H1 (cell line): ENCODE measurements at regions not wholly inside any gene's neighbourhood (a gene's known extent, or its start where the extent isn't known, plus 50 kb on each side); places are given as distances from the start of the nearest gene placed in this dataset.

ENCODE experiments used
- CTCF ChIA-PET: fragments of 300-600 bp; sonication (Branson Sonifier 250); formaldehyde crosslinking; loops from one replicate; lab custom pipeline; 2021; ENCODE audit not compliant: partially characterized antibody; lab: Charles Lee
- POLR2A ChIA-PET: fragments of 300-600 bp; sonication (Branson Sonifier 250); formaldehyde crosslinking; loops from one replicate; lab custom pipeline; 2021; ENCODE audit warnings: inconsistent platforms; ENCODE audit not compliant: partially characterized antibody; lab: Charles Lee
- DNase-seq, 2 experiments: peaks; one replicate each; pipeline versions ENCODE4 v3.0.0 to v3.0.0-alpha.2; 2010 to 2022; ENCODE audit warnings: low spot score in 2 of 2, low read depth in 1 of 2, mixed read lengths in 1 of 2
- FAIRE-seq: peaks from 2 replicates; lab custom pipeline; 2011; peaks lifted over from hg19 to GRCh38; lab: Jason Lieb, UNC
- H2AFZ ChIP-seq: 2 replicates; pipeline ENCODE4 v1.8.1; 2012; ENCODE audit warnings: low read length, inconsistent platforms
- H2AK5ac ChIP-seq: 2 replicates; pipeline ENCODE4 v1.6.1; 2013; ENCODE audit warnings: low read depth, low read length
- H2BK120ac ChIP-seq: replicated peaks from 2 replicates; pipeline ENCODE3; 2013; ENCODE audit warnings: low read depth, low read length, inconsistent platforms
- H2BK12ac ChIP-seq: 2 replicates; pipeline ENCODE4 v1.6.1; 2013; ENCODE audit warnings: low read depth, low read length
- H2BK15ac ChIP-seq: 2 replicates; pipeline ENCODE4 v1.6.1; 2013; ENCODE audit warnings: low read length
- H2BK20ac ChIP-seq: 2 replicates; pipeline ENCODE4 v1.6.1; 2013; ENCODE audit warnings: low read length
- H2BK5ac ChIP-seq: 2 replicates; pipeline ENCODE4 v1.6.1; 2013; ENCODE audit warnings: low read depth, low read length
- H3K14ac ChIP-seq: 2 replicates; pipeline ENCODE4 v1.6.1; 2013; ENCODE audit warnings: inconsistent platforms; ENCODE audit not compliant: insufficient read length
- H3K18ac ChIP-seq: 2 replicates; pipeline ENCODE4 v1.6.1; 2013; ENCODE audit warnings: low read length; ENCODE audit errors: extremely low read depth
- H3K23ac ChIP-seq: 2 replicates; pipeline ENCODE4 v1.6.1; 2013; ENCODE audit warnings: inconsistent platforms; ENCODE audit not compliant: insufficient read length
- H3K23me2 ChIP-seq: 2 replicates; pipeline ENCODE4 v1.6.1; 2013; ENCODE audit warnings: low read depth, low read length
- H3K27ac ChIP-seq: 2 replicates; pipeline ENCODE4 v1.6.1; 2011; ENCODE audit warnings: low read depth, low read length, inconsistent platforms
- H3K27me3 ChIP-seq, 4 experiments: replicated peaks in 1 of 4; 1 replicate in 1 of 4; 2 replicates in 3 of 4; pipeline versions ENCODE4 v1.6.1 to v1.8.1; 2011 to 2013; ENCODE audit warnings: low read length in 3 of 4, mild to moderate bottlenecking in 3 of 4, inconsistent platforms in 2 of 4, mixed read lengths in 2 of 4, moderate library complexity in 1 of 4; ENCODE audit not compliant: control insufficient read depth in 3 of 4, insufficient read depth in 3 of 4; ENCODE audit errors: extremely low read depth in 1 of 4
- H3K36me3 ChIP-seq, 4 experiments: 2 replicates each; pipeline versions ENCODE4 v1.6.1 to v1.8.1; 2011 to 2013; ENCODE audit warnings: mild to moderate bottlenecking in 4 of 4, low read length in 3 of 4, moderate library complexity in 2 of 4, control low read depth in 1 of 4, inconsistent platforms in 1 of 4; ENCODE audit not compliant: insufficient read depth in 4 of 4, control insufficient read depth in 2 of 4
- H3K4ac ChIP-seq: replicated peaks from 2 replicates; pipeline ENCODE3; 2013; ENCODE audit warnings: low read length, low read depth, mixed read lengths, inconsistent platforms; ENCODE audit not compliant: insufficient read length
- H3K4me1 ChIP-seq, 4 experiments: replicated peaks in 1 of 4; 1 replicate in 1 of 4; 2 replicates in 3 of 4; pipeline versions ENCODE4 v1.6.1 to v1.8.1; 2011 to 2013; ENCODE audit warnings: low read length in 3 of 4, inconsistent platforms in 2 of 4, mixed read lengths in 1 of 4; ENCODE audit not compliant: insufficient read depth in 4 of 4, control insufficient read depth in 3 of 4
- H3K4me2 ChIP-seq, 2 experiments: 2 replicates each; pipeline versions ENCODE4 v1.6.1 to v1.8.1; 2011 to 2013; ENCODE audit warnings: low read depth in 2 of 2, low read length in 2 of 2, control low read depth in 1 of 2, inconsistent platforms in 1 of 2, mild to moderate bottlenecking in 1 of 2; ENCODE audit not compliant: insufficient read depth in 1 of 2
- H3K4me3 ChIP-seq, 4 experiments: fragments of 200-600, 300-600 bp in 1 of 4; sonication (generic), shearing (Covaris generic), sonication (Bioruptor Twin) in 1 of 4; 2 replicates each; pipeline versions ENCODE4 v1.5.1 to v1.8.1; 2011 to 2016; ENCODE audit warnings: low read length in 4 of 4, low read depth in 3 of 4, control low read depth in 2 of 4, inconsistent platforms in 2 of 4, mild to moderate bottlenecking in 2 of 4, mixed read lengths in 1 of 4, moderate library complexity in 1 of 4; ENCODE audit not compliant: insufficient read depth in 2 of 4; ENCODE audit errors: extremely low read depth in 1 of 4
- H3K56ac ChIP-seq: replicated peaks from 2 replicates; pipeline ENCODE3; 2013; ENCODE audit warnings: low read depth, mild to moderate bottlenecking, mixed read lengths, low read length, inconsistent platforms; ENCODE audit not compliant: insufficient read length
- H3K79me1 ChIP-seq: 2 replicates; pipeline ENCODE4 v1.6.1; 2013; ENCODE audit warnings: low read depth, low read length, control low read depth
- H3K79me2 ChIP-seq, 2 experiments: 2 replicates each; pipeline versions ENCODE4 v1.6.1 to v1.8.1; 2012 to 2013; ENCODE audit warnings: low read length in 2 of 2, mild to moderate bottlenecking in 2 of 2, inconsistent platforms in 1 of 2; ENCODE audit not compliant: insufficient read depth in 2 of 2, control insufficient read depth in 1 of 2
- H3K9ac ChIP-seq, 4 experiments: replicated peaks in 1 of 4; 1 replicate in 1 of 4; 2 replicates in 3 of 4; pipeline versions ENCODE4 v1.6.1 to v1.8.1; 2011 to 2013; ENCODE audit warnings: low read depth in 3 of 4, low read length in 3 of 4, control low read depth in 2 of 4, mild to moderate bottlenecking in 2 of 4, moderate library complexity in 2 of 4, inconsistent platforms in 1 of 4; ENCODE audit errors: extremely low read depth in 1 of 4
- H3K9me3 ChIP-seq, 2 experiments: 2 replicates each; pipeline versions ENCODE4 v1.6.1 to v1.8.1; 2012 to 2013; ENCODE audit warnings: mild to moderate bottlenecking in 2 of 2, moderate library complexity in 2 of 2, control low read depth in 1 of 2, inconsistent platforms in 1 of 2, low read depth in 1 of 2, low read length in 1 of 2, mixed read lengths in 1 of 2; ENCODE audit not compliant: insufficient read depth in 2 of 2
- H4K20me1 ChIP-seq, 2 experiments: replicated peaks in 1 of 2; 2 replicates each; pipeline versions ENCODE3 to v1.8.1; 2011 to 2013; ENCODE audit warnings: inconsistent platforms in 2 of 2, low read length in 2 of 2, mild to moderate bottlenecking in 1 of 2; ENCODE audit not compliant: insufficient read depth in 2 of 2, control insufficient read depth in 1 of 2
- H4K5ac ChIP-seq: 2 replicates; pipeline ENCODE4 v1.6.1; 2013; ENCODE audit warnings: low read length, low read depth, mixed read lengths, inconsistent platforms; ENCODE audit not compliant: insufficient read length
- H4K8ac ChIP-seq: 2 replicates; pipeline ENCODE4 v1.8.0; 2013; ENCODE audit warnings: mild to moderate bottlenecking, moderate library complexity, low read length, inconsistent platforms; ENCODE audit not compliant: insufficient read depth; ENCODE audit errors: extremely low read depth
- H4K91ac ChIP-seq: replicated peaks from 2 replicates; pipeline ENCODE3; 2013; ENCODE audit warnings: low read length, mixed read lengths, inconsistent platforms; ENCODE audit not compliant: insufficient read length
- JUND ChIP-seq: IDR thresholded peaks from 2 replicates; pipeline ENCODE4 v1.6.1; 2011; ENCODE audit warnings: mild to moderate bottlenecking, improper control_type of control experiment, low read length
- MAX ChIP-seq: IDR thresholded peaks from 2 replicates; pipeline ENCODE4 v1.6.1; 2012; ENCODE audit warnings: inconsistent platforms

DNA sequence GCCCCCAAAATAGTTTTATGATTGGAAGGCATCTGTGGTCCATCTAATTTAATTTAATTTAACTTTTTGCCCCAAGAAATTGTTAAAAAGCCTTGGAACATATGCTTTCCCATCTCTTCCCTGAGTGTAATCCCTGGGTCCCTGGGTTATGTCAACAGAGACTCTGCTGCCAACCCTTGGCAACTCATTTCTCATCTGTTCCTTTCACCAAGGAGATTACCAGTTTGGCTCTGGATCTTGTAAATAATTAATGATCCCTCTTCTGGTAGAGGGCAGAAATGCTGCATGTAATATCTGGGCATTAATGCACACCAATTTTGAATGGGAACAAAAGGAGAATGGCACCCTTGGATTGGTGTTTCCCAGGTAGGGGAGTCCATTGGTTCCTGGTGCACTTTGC is 514.2 kb downstream of the CCSER2 start:
- H4K20me1 ChIP-seq = no peaks in the 10 kb centered on the region
- ChIA-PET POLR2A (no interaction called here), CTCF (no interaction called here)
- TF ChIP-seq JUND = no peak
- no peak for TF ChIP-seq MAX
- no peaks in the 10 kb centered on the region for H3K9me3 ChIP-seq
- no peak overlapping the region for H2AFZ ChIP-seq
- H2BK15ac ChIP-seq = no peak overlapping the region
- H2AK5ac ChIP-seq = no peak overlapping the region
- H2BK20ac ChIP-seq = no peak overlapping the region
- no peak overlapping the region for H2BK12ac ChIP-seq
- H3K14ac ChIP-seq = no peak overlapping the region
- no peak overlapping the region for H3K4me2 ChIP-seq
- FAIRE-seq = no peak
- no peak overlapping the region for H3K27ac ChIP-seq
- H2BK5ac ChIP-seq = no peak overlapping the region
- no peak overlapping the region for H3K4me3 ChIP-seq
- no peak overlapping the region for H3K23ac ChIP-seq
- no peak overlapping the region for H3K4ac ChIP-seq
- H3K27me3 ChIP-seq = no peaks in the 10 kb centered on the region
- H3K79me1 ChIP-seq = no peaks in the 10 kb centered on the region
- H3K23me2 ChIP-seq = no peaks in the 10 kb centered on the region
- H3K79me2 ChIP-seq = no peaks in the 10 kb centered on the region
- H4K8ac ChIP-seq = no peak overlapping the region
- peaks cover 0 to 2% (median 0%) of the 10 kb centered on the region in 4 experiments; a peak in 1 of 7 replicates for H3K4me1 ChIP-seq
- H4K5ac ChIP-seq = no peak overlapping the region
- H3K18ac ChIP-seq = no peak overlapping the region
- no peak overlapping the region for H3K9ac ChIP-seq
- H4K91ac ChIP-seq = no peak overlapping the region
- no peak overlapping the region for H3K56ac ChIP-seq
- H2BK120ac ChIP-seq = no peak overlapping the region
- H3K36me3 ChIP-seq = no peaks in the 10 kb centered on the region
- no peak for DNase-seq
